ENCODE measurements at regions not wholly inside any gene's neighbourhood (a gene's known extent, or its start where the extent isn't known, plus 50 kb on each side); places are given as distances from the start of the nearest gene placed in this dataset.

DNA sequence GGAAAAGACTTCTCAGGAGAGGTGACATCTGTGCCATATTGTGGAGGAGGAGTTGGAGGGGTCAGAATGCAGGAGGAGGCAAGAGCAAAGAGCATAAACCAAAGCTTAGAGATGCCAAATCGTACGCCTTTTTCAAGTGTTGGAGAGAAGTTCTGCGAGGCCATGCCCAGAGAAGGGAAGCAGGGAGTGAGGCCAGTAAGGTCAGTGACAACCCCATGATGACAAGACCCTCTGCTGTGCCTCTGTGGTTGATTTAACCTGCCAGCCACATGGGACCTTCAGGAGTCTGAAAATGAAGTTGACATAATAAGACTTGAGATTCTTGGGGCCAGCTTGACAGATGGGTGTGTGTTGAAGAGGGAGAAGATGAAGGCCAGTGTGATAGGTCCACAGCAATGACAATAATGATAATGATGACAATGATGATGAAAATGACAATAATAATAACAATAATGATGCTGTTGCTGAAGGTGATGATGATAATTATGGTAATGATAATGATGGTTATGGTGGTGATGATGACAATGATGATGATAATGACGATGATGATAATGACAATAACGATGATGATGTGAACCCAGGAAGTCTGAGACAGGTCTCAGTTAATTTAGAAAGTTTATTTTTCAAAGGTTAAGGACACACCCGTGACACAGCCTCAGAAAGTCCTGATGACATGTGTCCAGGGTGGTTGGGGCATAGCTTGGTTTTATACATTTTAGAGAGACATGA, 152.6 kb upstream of the B3GAT1 start:
- TF ChIP-seq, protein P1, sequence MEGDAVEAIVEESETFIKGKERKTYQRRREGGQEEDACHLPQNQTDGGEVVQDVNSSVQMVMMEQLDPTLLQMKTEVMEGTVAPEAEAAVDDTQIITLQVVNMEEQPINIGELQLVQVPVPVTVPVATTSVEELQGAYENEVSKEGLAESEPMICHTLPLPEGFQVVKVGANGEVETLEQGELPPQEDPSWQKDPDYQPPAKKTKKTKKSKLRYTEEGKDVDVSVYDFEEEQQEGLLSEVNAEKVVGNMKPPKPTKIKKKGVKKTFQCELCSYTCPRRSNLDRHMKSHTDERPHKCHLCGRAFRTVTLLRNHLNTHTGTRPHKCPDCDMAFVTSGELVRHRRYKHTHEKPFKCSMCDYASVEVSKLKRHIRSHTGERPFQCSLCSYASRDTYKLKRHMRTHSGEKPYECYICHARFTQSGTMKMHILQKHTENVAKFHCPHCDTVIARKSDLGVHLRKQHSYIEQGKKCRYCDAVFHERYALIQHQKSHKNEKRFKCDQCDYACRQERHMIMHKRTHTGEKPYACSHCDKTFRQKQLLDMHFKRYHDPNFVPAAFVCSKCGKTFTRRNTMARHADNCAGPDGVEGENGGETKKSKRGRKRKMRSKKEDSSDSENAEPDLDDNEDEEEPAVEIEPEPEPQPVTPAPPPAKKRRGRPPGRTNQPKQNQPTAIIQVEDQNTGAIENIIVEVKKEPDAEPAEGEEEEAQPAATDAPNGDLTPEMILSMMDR (IDR thresholded peaks at IDR 0.05; ENCODE audit: control extremely low read depth in 1 of 3, insufficient read depth in 1 of 3, low read depth in 1 of 3, low read length in 3 of 3): no peak
- TF ChIP-seq RAD21 (IDR thresholded peaks at IDR 0.05 in 1 of 2, conservative IDR thresholded peaks at IDR 0.05 in 1 of 2; ENCODE audit: low read depth in 2 of 2, low read length in 2 of 2) (no peak), BCL11A (IDR thresholded peaks at IDR 0.05; ENCODE audit: low read depth in 2 of 2, low read length in 2 of 2) (no peak)
- TF ChIP-seq, protein P2, sequence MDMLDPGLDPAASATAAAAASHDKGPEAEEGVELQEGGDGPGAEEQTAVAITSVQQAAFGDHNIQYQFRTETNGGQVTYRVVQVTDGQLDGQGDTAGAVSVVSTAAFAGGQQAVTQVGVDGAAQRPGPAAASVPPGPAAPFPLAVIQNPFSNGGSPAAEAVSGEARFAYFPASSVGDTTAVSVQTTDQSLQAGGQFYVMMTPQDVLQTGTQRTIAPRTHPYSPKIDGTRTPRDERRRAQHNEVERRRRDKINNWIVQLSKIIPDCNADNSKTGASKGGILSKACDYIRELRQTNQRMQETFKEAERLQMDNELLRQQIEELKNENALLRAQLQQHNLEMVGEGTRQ (IDR thresholded peaks at IDR 0.05; ENCODE audit: low read length): no peak
